ENCODE measurements at regions not wholly inside any gene's neighbourhood (a gene's known extent, or its start where the extent isn't known, plus 50 kb on each side); places are given as distances from the start of the nearest gene placed in this dataset.

DNA sequence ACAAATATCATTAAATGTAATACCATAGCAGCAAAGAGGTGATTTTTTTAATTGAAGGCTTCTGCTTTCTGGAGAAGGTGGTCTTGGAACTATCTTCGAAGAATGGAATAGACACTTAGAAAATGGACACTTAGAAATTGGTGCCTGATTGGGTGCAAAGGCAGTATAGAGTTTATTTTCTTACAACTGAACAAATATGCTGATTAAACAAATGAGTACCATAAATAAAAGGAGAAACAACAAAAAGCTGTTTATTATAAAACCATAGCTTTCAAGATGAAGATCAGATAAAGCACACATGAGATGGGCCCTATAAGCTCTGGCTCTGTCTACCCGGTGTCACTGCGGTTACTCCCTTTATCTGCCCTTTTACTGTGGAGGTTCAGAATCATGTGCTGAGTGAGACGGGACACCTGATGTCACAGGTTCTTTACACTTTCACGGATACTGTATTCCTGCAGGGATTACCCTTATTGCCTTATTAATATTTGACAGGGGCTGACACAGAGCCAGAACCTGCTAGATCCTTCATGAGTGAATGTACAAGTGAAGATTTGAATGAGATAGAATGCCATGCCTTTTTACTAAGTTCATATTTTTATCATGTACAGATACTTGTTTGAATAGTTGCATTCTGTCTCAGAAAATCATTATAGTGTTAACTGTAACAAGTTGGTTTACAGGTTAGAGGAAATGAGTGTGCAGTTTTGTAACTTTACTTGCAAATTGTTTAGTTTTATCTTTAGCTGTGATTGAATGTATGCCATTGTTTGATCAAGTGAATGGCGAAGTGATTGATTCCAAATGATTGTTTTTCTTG is 477.5 kb upstream of the RGS6 start:
- ATAC-seq (ENCODE audit: low read depth) (no peak), DNase-seq (no peak)
- H2AK5ac ChIP-seq (ENCODE audit: low read depth, low read length), result no peak overlapping the region
- no peak overlapping the region for H3K4me2 ChIP-seq (ENCODE audit: low read depth, low read length)
- 80% methylated on average over 1 of the region's 6 CpGs; no CpG with 5 or more reads in 1 of the 2 experiments for WGBS, 2 experiments (ENCODE audit: extremely low coverage in 2 of 2, insufficient read length in 1 of 2)
- no peak overlapping the region for H2BK20ac ChIP-seq (ENCODE audit: low read depth, low read length)
- H4K91ac ChIP-seq (ENCODE audit: insufficient read depth, low read depth, low read length), result no peak overlapping the region
- no peak overlapping the region for H2AK9ac ChIP-seq (replicated peaks; ENCODE audit: low read depth, low read length, poor library complexity)
- no peak overlapping the region for H2AFZ ChIP-seq (replicated peaks; ENCODE audit: low read length, poor library complexity)
- dilution Hi-C loops (cut with HindIII; ENCODE audit: low sequenced_read_pairs, unreplicated experiment) (no loop called here), in situ Hi-C loops (cut with MboI; ENCODE audit: low sequenced_read_pairs) (no loop called here), intact Hi-C loops (cut with micrococcal nuclease) (no loop called here)
- peaks cover 2% of the 10 kb centered on the region; the same call in 1 of the 2 replicates for H3K4me1 ChIP-seq (ENCODE audit: control insufficient read depth, insufficient read depth, low read length)
- H2BK15ac ChIP-seq (ENCODE audit: low read depth, low read length), result no peak overlapping the region
- no peak overlapping the region for H3K4me3 ChIP-seq (ENCODE audit: insufficient read depth, low read depth, low read length)
- no peak overlapping the region for H4K8ac ChIP-seq (ENCODE audit: low read depth in 2 of 2, low read length in 2 of 2)
- no peak overlapping the region for H3K9ac ChIP-seq (ENCODE audit: low read depth, low read length)
- H3K23ac ChIP-seq (ENCODE audit: low read depth, low read length), result no peak overlapping the region
- no peaks in the 10 kb centered on the region for H3K9me1 ChIP-seq (ENCODE audit: insufficient read depth, low read length)
- no peaks in the 10 kb centered on the region; the same call in 1 of the 2 replicates for H4K20me1 ChIP-seq (ENCODE audit: insufficient read depth, low read length)
- no peaks in the 10 kb centered on the region for H3K9me3 ChIP-seq (ENCODE audit: control insufficient read depth, insufficient read depth, low read length)
- TF ChIP-seq RAD21 (IDR thresholded peaks at IDR 0.05; ENCODE audit: low read length) (no peak), POLR2A (IDR thresholded peaks at IDR 0.05; ENCODE audit: low read depth, low read length) (no peak), BHLHE40 (IDR thresholded peaks at IDR 0.05; ENCODE audit: low read depth, low read length) (no peak), MAFK (IDR thresholded peaks at IDR 0.05; ENCODE audit: low read depth, low read length) (no peak; the same call in 1 of the 2 replicates), CHD1 (IDR thresholded peaks at IDR 0.05; ENCODE audit: low read depth, low read length) (no peak), NFE2L2 (IDR thresholded peaks at IDR 0.05; ENCODE audit: low read depth, low read length) (no peak), MXI1 (IDR thresholded peaks at IDR 0.05; ENCODE audit: borderline replicate concordance, low read depth, low read length) (no peak), SMC3 (IDR thresholded peaks at IDR 0.05; ENCODE audit: low read depth, low read length) (no peak), MAZ (IDR thresholded peaks at IDR 0.05; ENCODE audit: borderline replicate concordance, low read depth, low read length) (no peak)
- TF ChIP-seq, protein P1, sequence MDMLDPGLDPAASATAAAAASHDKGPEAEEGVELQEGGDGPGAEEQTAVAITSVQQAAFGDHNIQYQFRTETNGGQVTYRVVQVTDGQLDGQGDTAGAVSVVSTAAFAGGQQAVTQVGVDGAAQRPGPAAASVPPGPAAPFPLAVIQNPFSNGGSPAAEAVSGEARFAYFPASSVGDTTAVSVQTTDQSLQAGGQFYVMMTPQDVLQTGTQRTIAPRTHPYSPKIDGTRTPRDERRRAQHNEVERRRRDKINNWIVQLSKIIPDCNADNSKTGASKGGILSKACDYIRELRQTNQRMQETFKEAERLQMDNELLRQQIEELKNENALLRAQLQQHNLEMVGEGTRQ (IDR thresholded peaks at IDR 0.05; ENCODE audit: low read depth, low read length), result no peak
- no TSS peak for BruUV-seq (replicated peaks)
- H3K18ac ChIP-seq (ENCODE audit: low read depth, low read length), result no peak overlapping the region
- POLR2A ChIA-PET (ENCODE audit: unreplicated experiment), result no interaction called here
- H4K5ac ChIP-seq (ENCODE audit: low read depth, low read length), result no peak overlapping the region
- H3K14ac ChIP-seq (replicated peaks; ENCODE audit: low read depth, low read length), result no peak overlapping the region
- H3K27ac ChIP-seq (ENCODE audit: insufficient read depth, low read length), result no peak overlapping the region
- no peaks in the 10 kb centered on the region for H3K36me3 ChIP-seq (ENCODE audit: control insufficient read depth, insufficient read depth, low read length)
- H3K56ac ChIP-seq (ENCODE audit: extremely low read depth, insufficient read depth, low read length), result no peak overlapping the region
- CTCF ChIA-PET, result no interaction called here
- H3K27me3 ChIP-seq (ENCODE audit: control insufficient read depth, insufficient read depth, low read length), result no peaks in the 10 kb centered on the region
- H3K4ac ChIP-seq (ENCODE audit: low read depth, low read length), result no peak overlapping the region
- no peak overlapping the region for H2BK5ac ChIP-seq (ENCODE audit: low read depth, low read length, poor library complexity, severe bottlenecking)
- no peak overlapping the region for H2BK120ac ChIP-seq (ENCODE audit: low read depth, low read length)
- peaks cover 12 to 32% of the 10 kb centered on the region in 2 experiments for H3K79me1 ChIP-seq (ENCODE audit: low read depth in 1 of 2, low read length in 2 of 2)
